NCI-H526 (cell line): ENCODE measurements at regions not wholly inside any gene's neighbourhood (a gene's known extent, or its start where the extent isn't known, plus 50 kb on each side); places are given as distances from the start of the nearest gene placed in this dataset.

Experiments used
- DNase-seq, 2 experiments: peaks; one replicate each; lab custom pipeline; 2025; lab: John Stamatoyannopoulos, UW

GRCh38 chr4:1542516-1543320 lies 136.5 kb upstream of the NKX1-1 start:
- DNase-seq = no peak

- DNase-seq = no peak
These were observed 135.9 kb upstream of the NKX1-1 start for GRCh38 chr4:1542226-1542490.

GRCh38 chr4:1541449-1542225 lies 135.4 kb upstream of the NKX1-1 start:
- DNase-seq = no peak

- DNase-seq = no peak
These were observed 134.5 kb upstream of the NKX1-1 start for GRCh38 chr4:1540601-1541375.

GRCh38 chr4:1539859-1540600 lies 133.8 kb upstream of the NKX1-1 start:
- DNase-seq = no peak

- no peak for DNase-seq
These were observed 132.9 kb upstream of the NKX1-1 start for GRCh38 chr4:1538941-1539772.

- no peak for DNase-seq
These were observed 131.8 kb upstream of the NKX1-1 start for GRCh38 chr4:1538096-1538410.

GRCh38 chr4:1537410-1538095 lies 131.3 kb upstream of the NKX1-1 start:
- no peak for DNase-seq

- DNase-seq = no peak
These were observed 130.6 kb upstream of the NKX1-1 start for GRCh38 chr4:1536579-1537409.

- DNase-seq = no peak
These were observed 129.8 kb upstream of the NKX1-1 start for GRCh38 chr4:1535926-1536578.

GRCh38 chr4:1534876-1535526 lies 128.8 kb upstream of the NKX1-1 start:
- DNase-seq = no peak

GRCh38 chr4:1534095-1534872 lies 128.0 kb upstream of the NKX1-1 start:
- no peak for DNase-seq

- peak in 1 of 2 experiments; percentile 42 for DNase-seq
These were observed 127.3 kb upstream of the NKX1-1 start for GRCh38 chr4:1533501-1534064.

- DNase-seq = no peak
These were observed 126.5 kb upstream of the NKX1-1 start for GRCh38 chr4:1532549-1533395.

GRCh38 chr4:1531683-1532548 lies 125.7 kb upstream of the NKX1-1 start:
- no peak for DNase-seq

GRCh38 chr4:1530356-1530755 lies 124.1 kb upstream of the NKX1-1 start:
- DNase-seq = no peak
